NCI-H2196 (cell line): ENCODE measurements at regions not wholly inside any gene's neighbourhood (a gene's known extent, or its start where the extent isn't known, plus 50 kb on each side); places are given as distances from the start of the nearest gene placed in this dataset.

Experiments used
- DNase-seq: peaks from one replicate; lab custom pipeline; 2025; ENCODE audit not compliant: unreplicated experiment; lab: John Stamatoyannopoulos, UW

GRCh38 chr7:142414915-142415314 lies 157.1 kb upstream of the PRSS58 start:
- DNase-seq, result no peak

GRCh38 chr7:142414135-142414534 lies 156.3 kb upstream of the PRSS58 start:
- DNase-seq, result no peak

GRCh38 chr7:142413280-142414000 lies 155.6 kb upstream of the PRSS58 start:
- DNase-seq, result no peak

GRCh38 chr7:142412551-142413193 lies 154.8 kb upstream of the PRSS58 start:
- no peak for DNase-seq

- no peak for DNase-seq
Measured at GRCh38 chr7:142409471-142409870, 151.6 kb upstream of the PRSS58 start.

- no peak for DNase-seq
Measured at GRCh38 chr7:142408794-142409193, 150.9 kb upstream of the PRSS58 start.

- DNase-seq, result no peak
Measured at GRCh38 chr7:142407939-142408570, 150.2 kb upstream of the PRSS58 start.

- DNase-seq, result no peak
Measured at GRCh38 chr7:142405122-142405765, 147.4 kb upstream of the PRSS58 start.

- no peak for DNase-seq
Measured at GRCh38 chr7:142401951-142402350, 144.1 kb upstream of the PRSS58 start.

GRCh38 chr7:142400042-142400533 lies 142.2 kb upstream of the PRSS58 start:
- no peak for DNase-seq

- DNase-seq, result no peak
Measured at GRCh38 chr7:142391191-142391992, 133.5 kb upstream of the PRSS58 start.

- no peak for DNase-seq
Measured at GRCh38 chr7:142389544-142389943, 131.7 kb upstream of the PRSS58 start.

GRCh38 chr7:142385491-142386340 lies 127.9 kb upstream of the PRSS58 start:
- DNase-seq, result no peak

- no peak for DNase-seq
Measured at GRCh38 chr7:142384493-142384922, 126.7 kb upstream of the PRSS58 start.

- no peak for DNase-seq
Measured at GRCh38 chr7:142383841-142384492, 126.1 kb upstream of the PRSS58 start.

- no peak for DNase-seq
Measured at GRCh38 chr7:142381727-142382390, 124.0 kb upstream of the PRSS58 start.

GRCh38 chr7:142380069-142380468 lies 122.2 kb upstream of the PRSS58 start:
- no peak for DNase-seq

GRCh38 chr7:142379201-142379885 lies 121.5 kb upstream of the PRSS58 start:
- DNase-seq, result no peak
